GM23338 (cell line): ENCODE measurements at regions not wholly inside any gene's neighbourhood (a gene's known extent, or its start where the extent isn't known, plus 50 kb on each side); places are given as distances from the start of the nearest gene placed in this dataset.

Experiments used
- ATAC-seq: fragments of 200-7000 bp; cut with Tn5 transposase; 3 replicates; pipeline ENCODE4 v1.9.1; 2020
- DNase-seq: peaks from one replicate; pipeline ENCODE4 v3.0.0-alpha.2; 2015; ENCODE audit warnings: low spot score
- H2AFZ ChIP-seq: fragments of 200-600 bp; sonication (generic); 2 replicates; pipeline ENCODE4 v1.8.0; 2016; ENCODE audit warnings: antibody characterized with exemption, mild to moderate bottlenecking, moderate library complexity
- H3F3A ChIP-seq: fragments of 200-600 bp; sonication (generic); replicated peaks from 2 replicates; pipeline ENCODE4 v1.8.0; 2017; ENCODE audit warnings: antibody characterized with exemption, mixed run types, low read depth
- H3K27ac ChIP-seq: fragments of 200-600 bp; sonication (generic); 2 replicates; pipeline ENCODE4 v1.6.1; 2016; ENCODE audit warnings: low read depth
- H3K27me3 ChIP-seq: fragments of 200-600 bp; sonication (generic); 2 replicates; pipeline ENCODE4 v1.8.0; 2016; ENCODE audit warnings: mild to moderate bottlenecking, mixed run types, moderate library complexity; ENCODE audit not compliant: insufficient read depth
- H3K36me3 ChIP-seq: fragments of 200-600 bp; sonication (generic); 2 replicates; pipeline ENCODE4 v1.8.0; 2016; ENCODE audit warnings: mild to moderate bottlenecking; ENCODE audit not compliant: insufficient read depth
- H3K4me1 ChIP-seq: fragments of 200-600 bp; sonication (generic); 2 replicates; pipeline ENCODE4 v1.8.0; 2016; ENCODE audit warnings: mild to moderate bottlenecking, moderate library complexity; ENCODE audit not compliant: insufficient read depth
- H3K4me2 ChIP-seq: fragments of 200-600 bp; sonication (generic); 2 replicates; pipeline ENCODE4 v1.7.1; 2017; ENCODE audit warnings: mixed run types
- H3K4me3 ChIP-seq: fragments of 200-600 bp; sonication (generic); 2 replicates; pipeline ENCODE4 v1.6.1; 2016; ENCODE audit warnings: mixed run types
- H3K79me2 ChIP-seq: fragments of 200-600 bp; sonication (generic); replicated peaks from 2 replicates; pipeline ENCODE4 v1.8.0; 2017; ENCODE audit warnings: mild to moderate bottlenecking; ENCODE audit not compliant: insufficient read depth
- H3K9me2 ChIP-seq: fragments of 200-600 bp; sonication (generic); 2 replicates; pipeline ENCODE4 v1.8.0; 2017; ENCODE audit not compliant: insufficient read depth
- H4K20me1 ChIP-seq: fragments of 200-600 bp; sonication (generic); replicated peaks from 2 replicates; pipeline ENCODE4 v1.8.0; 2017; ENCODE audit warnings: mild to moderate bottlenecking; ENCODE audit not compliant: insufficient read depth
- H3K27ac Mint-ChIP-seq: 2 replicates; pipeline ENCODE4 v1.8.0; 2020; ENCODE audit warnings: inconsistent platforms, mild to moderate bottlenecking, moderate library complexity, mixed read lengths
- H3K27me3 Mint-ChIP-seq: 3 replicates; pipeline ENCODE4 v1.8.0; 2022; ENCODE audit warnings: low read depth, mild to moderate bottlenecking, moderate library complexity, mixed read lengths, inconsistent platforms; ENCODE audit not compliant: insufficient read depth, poor library complexity
- H3K36me3 Mint-ChIP-seq: 3 replicates; pipeline ENCODE4 v1.8.0; 2021; ENCODE audit warnings: low read depth, mild to moderate bottlenecking, inconsistent platforms, moderate library complexity, mixed read lengths
- H3K4me1 Mint-ChIP-seq: 3 replicates; pipeline ENCODE4 v1.8.0; 2020; ENCODE audit warnings: mild to moderate bottlenecking, inconsistent platforms, mixed read lengths
- H3K4me3 Mint-ChIP-seq: 3 replicates; pipeline ENCODE4 v1.8.0; 2021; ENCODE audit warnings: moderate library complexity, mild to moderate bottlenecking, inconsistent platforms, mixed read lengths
- H3K9me3 Mint-ChIP-seq: 3 replicates; pipeline ENCODE4 v1.8.0; 2020; ENCODE audit warnings: moderate library complexity, mild to moderate bottlenecking, inconsistent platforms, mixed read lengths
- CREB1 ChIP-seq: fragments of 250-450 bp; sonication (Bioruptor Pico); IDR thresholded peaks from 2 replicates; pipeline ENCODE4 v1.5.0; 2020; ENCODE audit warnings: low read depth, mild to moderate bottlenecking, moderate library complexity
- CTCF ChIP-seq, 2 experiments: fragments of 200-600 bp in 1 of 2; sonication (generic) in 1 of 2; conservative IDR thresholded peaks; 2 replicates each; pipeline versions ENCODE4 v1.5.1 to v1.6.1; 2016 to 2017; ENCODE audit warnings: antibody characterized with exemption in 2 of 2, low read depth in 2 of 2, mild to moderate bottlenecking in 2 of 2, moderate library complexity in 1 of 2
- ETS1 ChIP-seq: IDR thresholded peaks from 2 replicates; pipeline ENCODE4 v1.6.1; 2016; ENCODE audit warnings: antibody characterized with exemption
- EZH2 ChIP-seq: fragments of 200-600 bp; sonication (generic); IDR thresholded peaks from one replicate; pipeline ENCODE4 v1.8.0; 2017; ENCODE audit warnings: antibody characterized with exemption, mild to moderate bottlenecking, low read depth; ENCODE audit not compliant: unreplicated experiment
- EZH2phosphoT487 ChIP-seq: fragments of 200-600 bp; sonication (generic); IDR thresholded peaks from one replicate; pipeline ENCODE4 v1.8.1; 2018; ENCODE audit warnings: antibody characterized with exemption; ENCODE audit not compliant: unreplicated experiment
- POLR2AphosphoS5 ChIP-seq: IDR thresholded peaks from 2 replicates; pipeline ENCODE4 v1.6.1; 2016; ENCODE audit warnings: antibody characterized with exemption, low read depth
- REST ChIP-seq: IDR thresholded peaks from one replicate; pipeline ENCODE4 v1.6.1; 2018; ENCODE audit warnings: antibody characterized with exemption; ENCODE audit not compliant: unreplicated experiment
- ZNF331 ChIP-seq: fragments of 250-450 bp; sonication (Bioruptor Pico); IDR thresholded peaks from 2 replicates; pipeline ENCODE4 v1.5.0; 2020; ENCODE audit warnings: low read depth, mild to moderate bottlenecking, moderate library complexity

GRCh38 chr19:27767234-27767633 is 1445.7 kb downstream of the UQCRFS1 start:
- Histone ChIP-seq H3K4me2 (no peak overlapping the region), H3K27me3 (peaks cover 87% of the 10 kb centered on the region), H3F3A (no peaks in the 10 kb centered on the region), H3K27ac (no peak overlapping the region), H3K9me2 (peaks cover 4% of the 10 kb centered on the region; the same call in 1 of the 2 replicates), H4K20me1 (peaks cover 3% of the 10 kb centered on the region), H3K4me1 (no peaks in the 10 kb centered on the region), H3K36me3 (no peaks in the 10 kb centered on the region), H3K79me2 (no peaks in the 10 kb centered on the region), H2AFZ (no peak overlapping the region), H3K4me3 (no peak overlapping the region)
- no peak overlapping the region for H3K27ac Mint-ChIP-seq
- TF ChIP-seq EZH2phosphoT487 = no peak
- TF ChIP-seq ZNF331 = no peak
- no peak for TF ChIP-seq CREB1
- no peak for TF ChIP-seq ETS1
- no peak for TF ChIP-seq POLR2AphosphoS5
- TF ChIP-seq REST = no peak
- TF ChIP-seq EZH2 = no peak
- TF ChIP-seq CTCF (conservative IDR thresholded peaks at IDR 0.05; ENCODE audit: low read depth in 2 of 2) = no peak
- no peak for ATAC-seq
- H3K4me3 Mint-ChIP-seq = no peak overlapping the region
- peaks cover 97% of the 10 kb centered on the region for H3K27me3 Mint-ChIP-seq
- peaks cover 47% of the 10 kb centered on the region for H3K36me3 Mint-ChIP-seq
- no peaks in the 10 kb centered on the region; the same call in 2 of the 3 replicates for H3K4me1 Mint-ChIP-seq
- H3K9me3 Mint-ChIP-seq = peaks cover 84% of the 10 kb centered on the region
- DNase-seq = no peak
